Hepatocyte (in vitro differentiated cells): ENCODE measurements at regions not wholly inside any gene's neighbourhood (a gene's known extent, or its start where the extent isn't known, plus 50 kb on each side); places are given as distances from the start of the nearest gene placed in this dataset.

ENCODE experiments used
- DNase-seq: peaks from one replicate; pipeline ENCODE4 v3.0.0-alpha.2; 2016; ENCODE audit warnings: low spot score
- H2AFZ ChIP-seq: fragments of 200-600 bp; sonication (generic); 2 replicates; pipeline ENCODE4 v1.6.0; 2016; ENCODE audit warnings: antibody characterized with exemption, mild to moderate bottlenecking
- H3K27ac ChIP-seq: fragments of 200-600 bp; sonication (generic); 2 replicates; pipeline ENCODE4 v1.5.1; 2016; ENCODE audit warnings: mild to moderate bottlenecking
- H3K27me3 ChIP-seq: fragments of 200-600 bp; sonication (generic); 2 replicates; pipeline ENCODE4 v1.6.1; 2016
- H3K36me3 ChIP-seq: fragments of 200-600 bp; sonication (generic); replicated peaks from 2 replicates; pipeline ENCODE4 v1.5.1; 2016; ENCODE audit warnings: low read depth; ENCODE audit not compliant: insufficient read depth
- H3K4me1 ChIP-seq: fragments of 200-600 bp; sonication (generic); 2 replicates; pipeline ENCODE4 v1.5.1; 2016; ENCODE audit warnings: mild to moderate bottlenecking, moderate library complexity; ENCODE audit not compliant: insufficient read depth
- H3K4me2 ChIP-seq: fragments of 200-600 bp; sonication (generic); 2 replicates; pipeline ENCODE4 v1.6.0; 2016
- H3K4me3 ChIP-seq: fragments of 200-600 bp; sonication (generic); 2 replicates; pipeline ENCODE4 v1.5.1; 2016; ENCODE audit warnings: mild to moderate bottlenecking
- H3K79me2 ChIP-seq: fragments of 200-600 bp; sonication (generic); 2 replicates; pipeline ENCODE4 v1.6.0; 2017; ENCODE audit warnings: mild to moderate bottlenecking
- H3K9me2 ChIP-seq: fragments of 200-600 bp; sonication (generic); replicated peaks from 2 replicates; pipeline ENCODE4 v1.6.0; 2017; ENCODE audit warnings: mild to moderate bottlenecking; ENCODE audit not compliant: insufficient read depth
- H3K9me3 ChIP-seq: fragments of 200-600 bp; sonication (generic); 2 replicates; pipeline ENCODE4 v1.5.1; 2016; ENCODE audit warnings: low read depth, mild to moderate bottlenecking
- H4K20me1 ChIP-seq: fragments of 200-600 bp; sonication (generic); 2 replicates; pipeline ENCODE4 v1.6.0; 2016; ENCODE audit warnings: mild to moderate bottlenecking; ENCODE audit not compliant: insufficient read depth, poor library complexity, severe bottlenecking
- EZH2 ChIP-seq: fragments of 200-600 bp; sonication (generic); IDR thresholded peaks from 2 replicates; pipeline ENCODE4 v1.6.1; 2016; ENCODE audit warnings: antibody characterized with exemption, mild to moderate bottlenecking, borderline replicate concordance
- EZH2phosphoT487 ChIP-seq: fragments of 200-600 bp; sonication (generic); IDR thresholded peaks from one replicate; pipeline ENCODE4 v1.6.1; 2018; ENCODE audit warnings: antibody characterized with exemption, mild to moderate bottlenecking, low read depth, moderate library complexity; ENCODE audit not compliant: unreplicated experiment, severe bottlenecking
- WGBS: methylation state at CpG from one replicate; pipeline ENCODE4 v1.1.6; 2016; ENCODE audit warnings: low lambda C conversion rate; ENCODE audit errors: missing lambda C conversion rate; 5-methylcytosine and 5-hydroxymethylcytosine counted together
- TF ChIP-seq, protein P1 (sequence below): fragments of 200-600 bp; sonication (generic); IDR thresholded peaks from 2 replicates; pipeline ENCODE4 v1.5.1; 2016; ENCODE audit warnings: antibody characterized with exemption, mild to moderate bottlenecking; ENCODE audit not compliant: poor library complexity

DNA sequence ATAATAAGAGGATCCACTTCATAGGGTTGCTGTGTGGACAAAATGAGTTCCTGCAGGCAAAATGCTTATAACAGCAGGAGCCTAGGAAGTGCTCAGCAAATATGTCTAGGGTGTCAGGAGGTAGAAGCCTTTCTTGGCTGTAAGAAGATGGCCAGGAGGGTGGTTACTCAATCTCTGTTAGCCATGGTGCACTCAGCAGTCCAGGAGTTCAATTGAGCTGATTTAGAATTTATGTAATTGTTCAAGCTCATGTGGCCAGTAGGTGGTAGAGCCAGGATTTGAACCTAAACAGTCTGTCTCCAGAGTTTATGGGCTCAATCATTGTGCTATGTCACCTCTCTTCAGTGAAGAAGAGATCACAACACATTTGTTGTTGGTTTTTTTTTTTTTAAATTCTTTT is 381.2 kb downstream of the KIF4B start:
- DNase-seq = no peak
- Histone ChIP-seq H3K27me3 (peaks cover under 1% of the 10 kb centered on the region), H3K4me2 (no peak overlapping the region), H2AFZ (no peak overlapping the region), H3K9me2 (no peaks in the 10 kb centered on the region), H3K36me3 (no peaks in the 10 kb centered on the region), H3K9me3 (no peaks in the 10 kb centered on the region), H4K20me1 (no peaks in the 10 kb centered on the region), H3K4me1 (no peaks in the 10 kb centered on the region), H3K4me3 (no peak overlapping the region), H3K79me2 (no peaks in the 10 kb centered on the region), H3K27ac (no peak overlapping the region)
- TF ChIP-seq EZH2phosphoT487 (no peak), EZH2 (no peak)

DNA sequence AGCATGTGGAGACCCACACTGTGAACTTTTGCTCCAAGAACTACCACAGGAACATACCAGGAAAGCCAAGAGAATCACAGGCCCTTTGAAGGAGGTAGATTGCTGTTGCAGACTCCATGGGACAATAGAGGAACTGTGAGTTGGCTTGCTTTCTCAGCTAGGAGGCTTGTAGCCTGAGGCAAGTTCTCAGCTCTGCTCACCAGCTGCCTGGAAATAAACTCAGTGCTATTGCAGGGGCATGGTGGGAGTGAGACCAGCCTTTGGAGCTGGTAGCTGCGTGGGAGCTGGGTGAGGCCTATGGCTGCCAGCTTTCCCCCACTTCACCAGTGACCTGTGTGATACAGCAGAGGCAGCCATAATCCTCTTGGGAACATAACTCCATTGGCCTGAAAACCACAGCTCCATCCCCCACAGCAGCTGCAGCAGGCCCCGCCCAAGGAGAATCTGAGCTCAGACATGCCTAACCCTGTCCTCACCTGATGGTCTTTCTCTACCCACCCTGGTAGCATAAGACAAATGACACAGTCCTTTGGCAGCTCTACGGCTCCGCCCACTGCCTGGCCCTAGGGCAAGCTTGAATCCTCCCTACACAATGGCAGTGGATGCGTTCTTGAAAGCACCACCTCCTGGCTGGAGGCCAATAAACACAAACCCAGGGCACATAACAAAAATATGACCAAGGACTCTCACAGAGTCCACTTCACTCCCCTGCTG is 389.5 kb downstream of the KIF4B start:
- DNase-seq = no peak
- Histone ChIP-seq H3K9me3 (no peaks in the 10 kb centered on the region), H3K79me2 (no peaks in the 10 kb centered on the region), H3K4me3 (no peak overlapping the region), H3K9me2 (no peaks in the 10 kb centered on the region), H3K4me2 (no peak overlapping the region), H3K27me3 (no peaks in the 10 kb centered on the region), H4K20me1 (no peaks in the 10 kb centered on the region), H3K27ac (no peak overlapping the region), H3K36me3 (no peaks in the 10 kb centered on the region), H3K4me1 (no peaks in the 10 kb centered on the region), H2AFZ (no peak overlapping the region)
- WGBS = 79% methylated on average over 5 of the region's 5 CpGs
- TF ChIP-seq EZH2 (no peak), EZH2phosphoT487 (no peak)
- TF ChIP-seq, protein P1, sequence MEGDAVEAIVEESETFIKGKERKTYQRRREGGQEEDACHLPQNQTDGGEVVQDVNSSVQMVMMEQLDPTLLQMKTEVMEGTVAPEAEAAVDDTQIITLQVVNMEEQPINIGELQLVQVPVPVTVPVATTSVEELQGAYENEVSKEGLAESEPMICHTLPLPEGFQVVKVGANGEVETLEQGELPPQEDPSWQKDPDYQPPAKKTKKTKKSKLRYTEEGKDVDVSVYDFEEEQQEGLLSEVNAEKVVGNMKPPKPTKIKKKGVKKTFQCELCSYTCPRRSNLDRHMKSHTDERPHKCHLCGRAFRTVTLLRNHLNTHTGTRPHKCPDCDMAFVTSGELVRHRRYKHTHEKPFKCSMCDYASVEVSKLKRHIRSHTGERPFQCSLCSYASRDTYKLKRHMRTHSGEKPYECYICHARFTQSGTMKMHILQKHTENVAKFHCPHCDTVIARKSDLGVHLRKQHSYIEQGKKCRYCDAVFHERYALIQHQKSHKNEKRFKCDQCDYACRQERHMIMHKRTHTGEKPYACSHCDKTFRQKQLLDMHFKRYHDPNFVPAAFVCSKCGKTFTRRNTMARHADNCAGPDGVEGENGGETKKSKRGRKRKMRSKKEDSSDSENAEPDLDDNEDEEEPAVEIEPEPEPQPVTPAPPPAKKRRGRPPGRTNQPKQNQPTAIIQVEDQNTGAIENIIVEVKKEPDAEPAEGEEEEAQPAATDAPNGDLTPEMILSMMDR = no peak

DNA sequence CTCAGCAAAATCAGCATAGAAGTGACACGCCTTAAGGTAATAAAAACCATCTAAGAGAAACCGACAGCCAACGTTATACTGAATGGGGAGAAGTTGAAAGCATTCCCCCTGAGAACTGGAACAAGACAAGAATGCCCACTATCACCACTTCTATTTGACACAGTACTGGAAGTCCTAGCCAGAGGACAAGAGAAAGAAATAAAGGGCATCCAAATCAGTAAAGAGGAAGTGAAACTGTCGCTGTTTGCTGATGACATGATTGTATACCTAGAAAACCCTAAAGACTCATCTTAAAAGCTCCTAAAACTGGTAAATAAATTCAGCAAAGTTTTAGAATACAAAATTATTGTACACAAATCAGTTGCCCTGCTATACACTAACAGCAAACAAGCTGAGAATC is 393.3 kb downstream of the KIF4B start:
- Histone ChIP-seq H2AFZ (no peak overlapping the region), H4K20me1 (no peaks in the 10 kb centered on the region), H3K27me3 (no peaks in the 10 kb centered on the region), H3K36me3 (no peaks in the 10 kb centered on the region), H3K27ac (no peak overlapping the region), H3K9me3 (no peaks in the 10 kb centered on the region), H3K4me3 (no peak overlapping the region), H3K79me2 (no peaks in the 10 kb centered on the region), H3K4me1 (no peaks in the 10 kb centered on the region), H3K9me2 (no peaks in the 10 kb centered on the region), H3K4me2 (no peak overlapping the region)
- DNase-seq = no peak
- 90% methylated on average over 4 of the region's 4 CpGs for WGBS
- TF ChIP-seq, protein P1 = no peak
- TF ChIP-seq EZH2phosphoT487 = no peak
- TF ChIP-seq EZH2 = no peak

DNA sequence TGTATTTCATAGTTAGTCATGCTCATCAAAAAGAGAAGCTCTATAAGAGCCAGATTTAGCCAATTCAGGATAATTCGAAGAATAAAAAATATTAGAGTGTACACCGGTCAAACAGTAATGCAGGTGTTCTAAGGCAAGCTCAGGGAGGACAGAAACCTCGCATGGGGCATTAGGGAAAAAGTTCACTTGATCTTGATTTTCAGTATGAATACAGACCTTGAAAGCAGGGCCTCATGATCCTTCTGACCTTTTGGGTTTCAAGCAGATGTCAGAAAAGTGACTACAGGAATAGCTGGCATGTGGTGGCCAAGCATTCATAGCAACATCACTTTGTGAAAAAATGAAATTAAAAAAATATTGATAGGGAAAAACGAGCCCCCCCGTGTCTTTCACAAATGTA is 394.9 kb downstream of the KIF4B start:
- H4K20me1 ChIP-seq = no peaks in the 10 kb centered on the region
- 95% methylated on average over 5 of the region's 5 CpGs for WGBS
- H3K36me3 ChIP-seq = no peaks in the 10 kb centered on the region
- H3K9me2 ChIP-seq = no peaks in the 10 kb centered on the region
- TF ChIP-seq EZH2phosphoT487 = no peak
- TF ChIP-seq, protein P1 = no peak
- DNase-seq = no peak
- H3K4me3 ChIP-seq = no peak overlapping the region
- no peaks in the 10 kb centered on the region for H3K9me3 ChIP-seq
- H3K27me3 ChIP-seq = no peaks in the 10 kb centered on the region
- no peaks in the 10 kb centered on the region for H3K79me2 ChIP-seq
- no peak overlapping the region for H3K4me2 ChIP-seq
- H2AFZ ChIP-seq = no peak overlapping the region
- no peak overlapping the region for H3K27ac ChIP-seq
- H3K4me1 ChIP-seq = no peaks in the 10 kb centered on the region
